GM21360 (cell line): ENCODE measurements at regions not wholly inside any gene's neighbourhood (a gene's known extent, or its start where the extent isn't known, plus 50 kb on each side); places are given as distances from the start of the nearest gene placed in this dataset.
"Not testable (repeated sequence)": the region's sequence is repeated elsewhere in the genome, so short reads cannot be mapped to it uniquely, and the experiment has no call there.

ENCODE experiments used
- ATAC-seq: cut with Tn5 transposase; IDR thresholded peaks from one replicate; pipeline ENCODE4 v1.9.1; 2021; ENCODE audit warnings: mild to moderate bottlenecking, moderate library complexity; ENCODE audit not compliant: unreplicated experiment

GRCh38 chr16:65828296-65828695 lies 538.2 kb upstream of the CDH5 start:
- no peak for ATAC-seq

GRCh38 chr16:65827231-65827630 lies 539.3 kb upstream of the CDH5 start:
- ATAC-seq = no peak

- no peak for ATAC-seq
Measured at GRCh38 chr16:65825191-65825856, 541.2 kb upstream of the CDH5 start.

GRCh38 chr16:65822148-65822547 lies 544.3 kb upstream of the CDH5 start:
- ATAC-seq = no peak

- ATAC-seq = no peak
Measured at GRCh38 chr16:65819136-65819898, 547.2 kb upstream of the CDH5 start.

GRCh38 chr16:65817799-65818198 lies 548.7 kb upstream of the CDH5 start:
- ATAC-seq = no peak

GRCh38 chr16:65817066-65817465 lies 549.4 kb upstream of the CDH5 start:
- ATAC-seq = no peak

GRCh38 chr16:65816556-65816955 lies 549.9 kb upstream of the CDH5 start:
- no peak for ATAC-seq

- no peak for ATAC-seq
Measured at GRCh38 chr16:65815707-65816106, 550.8 kb upstream of the CDH5 start.

GRCh38 chr16:65813879-65814278 lies 552.6 kb upstream of the CDH5 start:
- ATAC-seq = not testable (repeated sequence)

GRCh38 chr16:65809627-65810026 lies 556.9 kb upstream of the CDH5 start:
- ATAC-seq = no peak

- no peak for ATAC-seq
Measured at GRCh38 chr16:65808790-65809189, 557.7 kb upstream of the CDH5 start.

GRCh38 chr16:65807858-65808257 lies 558.6 kb upstream of the CDH5 start:
- ATAC-seq = no peak

GRCh38 chr16:65805704-65806103 lies 560.8 kb upstream of the CDH5 start:
- ATAC-seq = not testable (repeated sequence)

GRCh38 chr16:65796481-65796880 lies 570.0 kb upstream of the CDH5 start:
- ATAC-seq = no peak

- no peak for ATAC-seq
Measured at GRCh38 chr16:65794973-65795372, 571.5 kb upstream of the CDH5 start.

- ATAC-seq = no peak
Measured at GRCh38 chr16:65793781-65794180, 572.7 kb upstream of the CDH5 start.

GRCh38 chr16:65790768-65791167 lies 575.7 kb upstream of the CDH5 start:
- no peak for ATAC-seq

- ATAC-seq = no peak
Measured at GRCh38 chr16:65789161-65789945, 577.1 kb upstream of the CDH5 start.

GRCh38 chr16:65788434-65789140 lies 577.9 kb upstream of the CDH5 start:
- no peak for ATAC-seq

GRCh38 chr16:65787921-65788320 lies 578.6 kb upstream of the CDH5 start:
- ATAC-seq = no peak
